ENCODE measurements at regions not wholly inside any gene's neighbourhood (a gene's known extent, or its start where the extent isn't known, plus 50 kb on each side); places are given as distances from the start of the nearest gene placed in this dataset.

- TF ChIP-seq PHF21A (CRISPR knock-in tag; IDR thresholded peaks at IDR 0.05) (peak; percentile 99), HMGXB3 (CRISPR knock-in tag; IDR thresholded peaks at IDR 0.05; ENCODE audit: borderline replicate concordance) (peak; percentile 96), ZNF503 (CRISPR knock-in tag; IDR thresholded peaks at IDR 0.05) (peak; percentile 99), SCMH1 (CRISPR knock-in tag; IDR thresholded peaks at IDR 0.05; ENCODE audit: borderline replicate concordance) (no peak), ZNF282 (IDR thresholded peaks at IDR 0.05; ENCODE audit: partially characterized antibody) (no peak), ATF2 (CRISPR knock-in tag; IDR thresholded peaks at IDR 0.05) (peak; percentile 99), ZNF264 (CRISPR knock-in tag; IDR thresholded peaks at IDR 0.05) (peak; percentile 96), KLF12 (CRISPR knock-in tag; IDR thresholded peaks at IDR 0.05; ENCODE audit: borderline replicate concordance) (no peak; the same call in 1 of the 2 replicates), ZFP41 (CRISPR knock-in tag; IDR thresholded peaks at IDR 0.05; ENCODE audit: borderline replicate concordance) (no peak), ZNF24 (IDR thresholded peaks at IDR 0.05) (no peak), SSRP1 (CRISPR knock-in tag; IDR thresholded peaks at IDR 0.05) (no peak; the same call in 1 of the 2 replicates), CTCF (CRISPR knock-in tag; IDR thresholded peaks at IDR 0.05) (peak; percentile 45; the same call in 1 of the 2 replicates), GABPB1 (CRISPR knock-in tag; IDR thresholded peaks at IDR 0.05) (peak; percentile 89), ZNF143 (CRISPR knock-in tag; IDR thresholded peaks at IDR 0.05) (peak; percentile 78), MEIS2 (CRISPR knock-in tag; IDR thresholded peaks at IDR 0.05) (peak; percentile 99), TEAD2 (CRISPR knock-in tag; IDR thresholded peaks at IDR 0.05) (peak; percentile 48; the same call in 1 of the 2 replicates), KLF16 (CRISPR knock-in tag; IDR thresholded peaks at IDR 0.05) (peak in 1 of 2 experiments; percentile 98; a peak in 2 of 4 replicates), ZNF468 (CRISPR knock-in tag; IDR thresholded peaks at IDR 0.05) (peak; percentile 53; the same call in 1 of the 2 replicates), HNRNPLL (IDR thresholded peaks at IDR 0.05; ENCODE audit: low read depth, low read length, poor library complexity, severe bottlenecking) (no peak), ATF5 (CRISPR knock-in tag; IDR thresholded peaks at IDR 0.05; ENCODE audit: low read depth) (peak; percentile 95)
Observed at GRCh38 chr20:17859002-17859615, 109.5 kb downstream of the SNX5 start (continued).

All from HepG2 (cell line).